ENCODE measurements at regions not wholly inside any gene's neighbourhood (a gene's known extent, or its start where the extent isn't known, plus 50 kb on each side); places are given as distances from the start of the nearest gene placed in this dataset.

- ATAC-seq (peak; percentile 60), DNase-seq (peak in 2 of 3 donors; percentile 39 to 59)
- no peak for TF ChIP-seq CTCF (IDR thresholded peaks at IDR 0.05)
- H3K9me3 ChIP-seq: no peaks in the 10 kb centered on the region
- no peaks in the 10 kb centered on the region for H3K36me3 ChIP-seq (ENCODE audit: low read depth)
- H3K4me3 ChIP-seq: no peak overlapping the region
- intact Hi-C loops (cut with DNase I, micrococcal nuclease): no loop called here
- peaks cover 14% of the 10 kb centered on the region for H3K4me1 ChIP-seq (ENCODE audit: low read depth)
Measured at GRCh38 chr12:93317227-93317626, 60.5 kb upstream of the NUDT4 start.

GRCh38 chr12:93318720-93319522, 58.8 kb upstream of the NUDT4 start:
- Histone ChIP-seq H3K4me1 (ENCODE audit: low read depth) (peaks cover 14% of the 10 kb centered on the region), H3K9me3 (no peaks in the 10 kb centered on the region), H3K36me3 (ENCODE audit: low read depth) (no peaks in the 10 kb centered on the region), H3K4me3 (no peak overlapping the region)
- DNase-seq (no peak), ATAC-seq (no peak)
- TF ChIP-seq CTCF (IDR thresholded peaks at IDR 0.05): no peak
- intact Hi-C loops (cut with DNase I, micrococcal nuclease): no loop called here

GRCh38 chr12:93319523-93320050, 58.1 kb upstream of the NUDT4 start:
- peaks cover 14% of the 10 kb centered on the region for H3K4me1 ChIP-seq (ENCODE audit: low read depth)
- H3K9me3 ChIP-seq: no peaks in the 10 kb centered on the region
- ATAC-seq: no peak
- DNase-seq: no peak
- TF ChIP-seq CTCF (IDR thresholded peaks at IDR 0.05): no peak
- intact Hi-C loops (cut with DNase I, micrococcal nuclease): no loop called here
- no peak overlapping the region for H3K4me3 ChIP-seq
- no peaks in the 10 kb centered on the region for H3K36me3 ChIP-seq (ENCODE audit: low read depth)

DNA sequence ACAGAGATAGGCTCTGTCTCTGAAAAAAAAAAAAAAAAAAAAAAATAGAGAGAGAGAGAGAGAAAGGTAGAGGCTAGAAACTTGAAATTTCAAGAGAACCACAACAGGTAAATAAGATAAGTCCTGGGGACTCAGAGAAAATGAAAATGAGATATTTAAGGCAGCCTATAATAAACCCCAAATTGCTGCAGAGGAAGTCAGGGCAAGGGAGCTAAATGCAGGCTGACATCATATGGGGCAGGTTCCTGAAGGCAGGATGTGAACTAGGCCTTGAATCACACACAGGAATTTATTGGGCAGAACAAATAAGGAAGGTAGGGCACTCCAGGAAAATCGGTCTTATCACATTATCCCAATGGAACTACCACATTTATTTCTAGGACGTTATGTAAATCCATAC, 54.9 kb upstream of the NUDT4 start:
- Histone ChIP-seq H3K4me1 (ENCODE audit: low read depth) (no peaks in the 10 kb centered on the region), H3K36me3 (ENCODE audit: low read depth) (no peaks in the 10 kb centered on the region), H3K4me3 (no peak overlapping the region), H3K9me3 (no peaks in the 10 kb centered on the region)
- intact Hi-C loops (cut with DNase I, micrococcal nuclease): no loop called here
- ATAC-seq (peak; percentile 99), DNase-seq (peak in 1 of 3 donors; percentile 49)
- no peak for TF ChIP-seq CTCF (IDR thresholded peaks at IDR 0.05)

DNA sequence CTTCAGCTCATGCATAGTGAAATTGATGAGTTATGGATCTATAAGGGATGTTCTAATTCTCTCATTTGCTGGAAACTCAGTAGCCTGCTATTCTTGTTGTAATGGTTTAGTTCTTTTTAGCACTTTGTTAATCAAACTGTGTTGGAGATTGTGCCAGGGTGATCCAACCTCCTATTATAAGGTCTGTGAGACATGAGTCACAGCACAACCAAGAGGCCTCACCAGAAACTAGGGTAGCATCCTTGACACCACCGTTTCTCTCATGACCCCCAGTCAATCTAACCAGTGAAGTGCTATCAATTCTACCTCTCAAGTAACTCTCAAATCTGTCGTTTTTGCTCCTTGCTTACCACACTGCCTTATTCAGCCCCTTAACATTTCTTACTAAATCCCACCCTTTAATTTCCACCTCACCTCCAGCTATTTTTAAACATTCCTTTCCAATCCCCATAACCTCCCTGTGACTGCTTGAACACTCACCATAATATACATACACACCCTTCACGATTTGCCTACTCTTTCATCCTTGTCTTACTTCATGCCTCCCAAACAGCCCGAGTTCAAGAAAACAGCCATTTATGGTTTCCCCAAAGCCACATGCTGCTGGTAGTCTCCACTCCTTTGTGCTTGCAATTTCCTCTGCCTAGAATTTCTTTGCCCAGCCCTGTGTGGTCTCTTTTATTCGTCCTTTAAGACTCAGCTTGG, 53.9 kb upstream of the NUDT4 start:
- intact Hi-C loops (cut with DNase I, micrococcal nuclease): no loop called here
- no peak for TF ChIP-seq CTCF (IDR thresholded peaks at IDR 0.05)
- Histone ChIP-seq H3K4me1 (ENCODE audit: low read depth) (no peaks in the 10 kb centered on the region), H3K9me3 (no peaks in the 10 kb centered on the region), H3K36me3 (ENCODE audit: low read depth) (no peaks in the 10 kb centered on the region), H3K4me3 (no peak overlapping the region)
- DNase-seq (no peak), ATAC-seq (peak; percentile 13)

Data from mucosa of descending colon (tissue), 3 donors.